ENCODE measurements at regions not wholly inside any gene's neighbourhood (a gene's known extent, or its start where the extent isn't known, plus 50 kb on each side); places are given as distances from the start of the nearest gene placed in this dataset.

GRCh38 chr4:30837131-30837539, 117.0 kb downstream of the PCDH7 start:
- TF ChIP-seq ZNF274 (IDR thresholded peaks at IDR 0.05; ENCODE audit: low read depth, low read length) (no peak), YY1 (IDR thresholded peaks at IDR 0.05; ENCODE audit: insufficient read depth, insufficient read length) (no peak)

Measured in NT2/D1 (cell line).